ENCODE measurements at regions not wholly inside any gene's neighbourhood (a gene's known extent, or its start where the extent isn't known, plus 50 kb on each side); places are given as distances from the start of the nearest gene placed in this dataset.
A peak's percentile ranks its signal among the peaks of the same experiment; 100 is the strongest.

DNA sequence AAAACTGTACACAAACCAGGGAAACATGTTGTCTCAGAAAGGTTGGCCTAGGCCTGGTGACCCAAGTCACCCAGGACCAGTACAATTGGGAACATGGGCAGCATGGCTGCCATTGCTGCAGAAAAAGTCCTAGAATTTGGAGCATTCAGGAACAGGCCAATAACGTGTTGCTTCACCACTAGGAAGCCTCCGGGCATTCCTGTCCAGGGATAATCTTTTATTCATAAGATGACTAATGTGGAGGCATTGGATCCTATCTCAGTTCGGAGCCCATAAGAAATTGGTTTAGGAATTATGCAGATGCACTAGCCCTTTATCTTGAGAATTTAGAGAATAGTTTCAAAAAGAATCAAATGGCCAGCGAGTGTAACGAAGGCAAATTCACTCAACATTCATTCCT is 242.8 kb upstream of the NDST4 start:
- H4K20me1 ChIP-seq (ENCODE audit: insufficient read depth, low read length): no peaks in the 10 kb centered on the region
- intact Hi-C loops (cut with micrococcal nuclease): no loop called here
- no peak overlapping the region for H2AFZ ChIP-seq (ENCODE audit: insufficient read depth, low read depth, low read length, poor library complexity, severe bottlenecking)
- Mint-ChIP-seq H3K27me3 (ENCODE audit: low read depth in 3 of 3) (no peaks in the 10 kb centered on the region), H3K4me1 (no peaks in the 10 kb centered on the region), H3K9me3 (peaks cover 7 to 31% (median 21%) of the 10 kb centered on the region in 7 donors), H3K36me3 (no peaks in the 10 kb centered on the region), H3K27ac (no peak overlapping the region), H3K4me3 (no peak overlapping the region)
- H3K9ac ChIP-seq (ENCODE audit: insufficient read depth, low read length, poor library complexity, severe bottlenecking): no peak overlapping the region
- H3K27me3 ChIP-seq (ENCODE audit: control insufficient read depth in 2 of 2, insufficient read depth in 2 of 2, low read length in 2 of 2): no peaks in the 10 kb centered on the region
- H3K4me1 ChIP-seq (ENCODE audit: control insufficient read depth in 1 of 2, insufficient read depth in 2 of 2, low read length in 2 of 2): no peaks in the 10 kb centered on the region
- no peak overlapping the region for H3K27ac ChIP-seq (ENCODE audit: low read depth in 1 of 2, low read length in 2 of 2)
- peaks cover 15 to 30% of the 10 kb centered on the region in 2 donors for H3K9me3 ChIP-seq (replicated peaks in 1 of 2; ENCODE audit: control insufficient read depth in 1 of 2, insufficient read depth in 1 of 2, low read length in 2 of 2)
- TF ChIP-seq, protein P1, sequence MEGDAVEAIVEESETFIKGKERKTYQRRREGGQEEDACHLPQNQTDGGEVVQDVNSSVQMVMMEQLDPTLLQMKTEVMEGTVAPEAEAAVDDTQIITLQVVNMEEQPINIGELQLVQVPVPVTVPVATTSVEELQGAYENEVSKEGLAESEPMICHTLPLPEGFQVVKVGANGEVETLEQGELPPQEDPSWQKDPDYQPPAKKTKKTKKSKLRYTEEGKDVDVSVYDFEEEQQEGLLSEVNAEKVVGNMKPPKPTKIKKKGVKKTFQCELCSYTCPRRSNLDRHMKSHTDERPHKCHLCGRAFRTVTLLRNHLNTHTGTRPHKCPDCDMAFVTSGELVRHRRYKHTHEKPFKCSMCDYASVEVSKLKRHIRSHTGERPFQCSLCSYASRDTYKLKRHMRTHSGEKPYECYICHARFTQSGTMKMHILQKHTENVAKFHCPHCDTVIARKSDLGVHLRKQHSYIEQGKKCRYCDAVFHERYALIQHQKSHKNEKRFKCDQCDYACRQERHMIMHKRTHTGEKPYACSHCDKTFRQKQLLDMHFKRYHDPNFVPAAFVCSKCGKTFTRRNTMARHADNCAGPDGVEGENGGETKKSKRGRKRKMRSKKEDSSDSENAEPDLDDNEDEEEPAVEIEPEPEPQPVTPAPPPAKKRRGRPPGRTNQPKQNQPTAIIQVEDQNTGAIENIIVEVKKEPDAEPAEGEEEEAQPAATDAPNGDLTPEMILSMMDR (IDR thresholded peaks at IDR 0.05): no peak
- no peak overlapping the region for H3K4me3 ChIP-seq (replicated peaks in 1 of 3; ENCODE audit: low read depth in 2 of 3, low read length in 3 of 3)
- WGBS (ENCODE audit: insufficient coverage): 100% methylated on average over 1 of the region's 5 CpGs
- DNase-seq: no peak
- no peak overlapping the region for H3K4me2 ChIP-seq (replicated peaks; ENCODE audit: extremely low read depth, low read length, poor library complexity, severe bottlenecking)
- H3K79me2 ChIP-seq (ENCODE audit: insufficient read depth, low read length): no peaks in the 10 kb centered on the region
- H3K36me3 ChIP-seq (replicated peaks in 1 of 2; ENCODE audit: control insufficient read depth in 1 of 2, insufficient read depth in 2 of 2, low read length in 2 of 2): no peaks in the 10 kb centered on the region

DNA sequence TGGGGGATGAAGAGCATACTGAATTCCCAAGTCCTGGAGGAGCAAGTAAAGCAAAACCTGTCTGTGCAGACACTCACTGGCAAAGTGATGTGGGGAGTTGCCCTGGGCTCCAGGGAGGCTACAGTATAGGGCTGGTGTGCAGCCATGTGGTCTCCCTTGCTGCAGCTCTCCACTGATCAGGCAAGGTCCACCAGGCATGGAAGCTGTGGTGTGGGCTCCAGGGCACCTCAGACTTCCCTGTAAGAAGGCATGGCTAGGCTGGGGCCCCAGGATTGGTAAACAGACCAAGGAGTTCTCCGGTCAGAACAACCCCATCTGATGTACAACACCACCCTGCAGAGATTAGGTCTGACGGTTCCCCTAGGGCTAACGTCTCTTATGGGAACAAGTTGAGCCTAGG is 241.9 kb upstream of the NDST4 start:
- peaks cover 15 to 30% of the 10 kb centered on the region in 2 donors for H3K9me3 ChIP-seq (replicated peaks in 1 of 2; ENCODE audit: control insufficient read depth in 1 of 2, insufficient read depth in 1 of 2, low read length in 2 of 2)
- Mint-ChIP-seq H3K27ac (peak overlapping the region in 1 of 7 donors; percentile 53), H3K4me3 (no peak overlapping the region), H3K4me1 (no peaks in the 10 kb centered on the region), H3K27me3 (ENCODE audit: low read depth in 3 of 3) (no peaks in the 10 kb centered on the region), H3K36me3 (no peaks in the 10 kb centered on the region), H3K9me3 (peaks cover 7 to 31% (median 22%) of the 10 kb centered on the region in 7 donors)
- H2AFZ ChIP-seq (ENCODE audit: insufficient read depth, low read depth, low read length, poor library complexity, severe bottlenecking): no peak overlapping the region
- intact Hi-C loops (cut with micrococcal nuclease): no loop called here
- H3K9ac ChIP-seq (ENCODE audit: insufficient read depth, low read length, poor library complexity, severe bottlenecking): no peak overlapping the region
- H3K4me2 ChIP-seq (replicated peaks; ENCODE audit: extremely low read depth, low read length, poor library complexity, severe bottlenecking): no peak overlapping the region
- H4K20me1 ChIP-seq (ENCODE audit: insufficient read depth, low read length): no peaks in the 10 kb centered on the region
- H3K36me3 ChIP-seq (replicated peaks in 1 of 2; ENCODE audit: control insufficient read depth in 1 of 2, insufficient read depth in 2 of 2, low read length in 2 of 2): no peaks in the 10 kb centered on the region
- DNase-seq: no peak
- no peaks in the 10 kb centered on the region for H3K79me2 ChIP-seq (ENCODE audit: insufficient read depth, low read length)
- TF ChIP-seq, protein P1 (IDR thresholded peaks at IDR 0.05): no peak
- no peak overlapping the region for H3K27ac ChIP-seq (ENCODE audit: low read depth in 1 of 2, low read length in 2 of 2)
- no peak overlapping the region for H3K4me3 ChIP-seq (replicated peaks in 1 of 3; ENCODE audit: low read depth in 2 of 3, low read length in 3 of 3)
- no peaks in the 10 kb centered on the region for H3K27me3 ChIP-seq (ENCODE audit: control insufficient read depth in 2 of 2, insufficient read depth in 2 of 2, low read length in 2 of 2)
- WGBS (ENCODE audit: insufficient coverage): 100% methylated on average over 1 of the region's 3 CpGs
- H3K4me1 ChIP-seq (ENCODE audit: control insufficient read depth in 1 of 2, insufficient read depth in 2 of 2, low read length in 2 of 2): no peaks in the 10 kb centered on the region

All from CD14-positive monocyte (primary cell).